SJSA1 (cell line): ENCODE measurements at regions not wholly inside any gene's neighbourhood (a gene's known extent, or its start where the extent isn't known, plus 50 kb on each side); places are given as distances from the start of the nearest gene placed in this dataset.

Experiments used
- DNase-seq, 2 experiments: peaks; one replicate each; pipeline ENCODE4 v3.0.0-alpha.2; 2015 to 2020; ENCODE audit warnings: low spot score in 2 of 2, low read depth in 1 of 2
- H3K27ac ChIP-seq: fragments of 250-450 bp; sonication (Bioruptor Pico); 2 replicates; pipeline ENCODE4 v1.5.1; 2020; ENCODE audit warnings: mild to moderate bottlenecking, moderate library complexity
- H3K27me3 ChIP-seq: fragments of 250-450 bp; sonication (Bioruptor Pico); replicated peaks from 2 replicates; pipeline ENCODE4 v1.5.1; 2020; ENCODE audit warnings: mild to moderate bottlenecking, moderate library complexity
- H3K36me3 ChIP-seq: fragments of 250-450 bp; sonication (Bioruptor Pico); 2 replicates; pipeline ENCODE4 v1.5.1; 2020; ENCODE audit warnings: mild to moderate bottlenecking
- H3K4me1 ChIP-seq: fragments of 250-450 bp; sonication (Bioruptor Pico); replicated peaks from 2 replicates; pipeline ENCODE4 v1.6.1; 2021; ENCODE audit warnings: mild to moderate bottlenecking
- H3K4me3 ChIP-seq: fragments of 250-450 bp; sonication (Bioruptor Pico); 2 replicates; pipeline ENCODE4 v1.5.1; 2020; ENCODE audit warnings: mild to moderate bottlenecking
- H3K9me3 ChIP-seq: fragments of 250-450 bp; sonication (Bioruptor Pico); replicated peaks from 2 replicates; pipeline ENCODE4 v1.5.1; 2020; ENCODE audit warnings: mild to moderate bottlenecking

DNA sequence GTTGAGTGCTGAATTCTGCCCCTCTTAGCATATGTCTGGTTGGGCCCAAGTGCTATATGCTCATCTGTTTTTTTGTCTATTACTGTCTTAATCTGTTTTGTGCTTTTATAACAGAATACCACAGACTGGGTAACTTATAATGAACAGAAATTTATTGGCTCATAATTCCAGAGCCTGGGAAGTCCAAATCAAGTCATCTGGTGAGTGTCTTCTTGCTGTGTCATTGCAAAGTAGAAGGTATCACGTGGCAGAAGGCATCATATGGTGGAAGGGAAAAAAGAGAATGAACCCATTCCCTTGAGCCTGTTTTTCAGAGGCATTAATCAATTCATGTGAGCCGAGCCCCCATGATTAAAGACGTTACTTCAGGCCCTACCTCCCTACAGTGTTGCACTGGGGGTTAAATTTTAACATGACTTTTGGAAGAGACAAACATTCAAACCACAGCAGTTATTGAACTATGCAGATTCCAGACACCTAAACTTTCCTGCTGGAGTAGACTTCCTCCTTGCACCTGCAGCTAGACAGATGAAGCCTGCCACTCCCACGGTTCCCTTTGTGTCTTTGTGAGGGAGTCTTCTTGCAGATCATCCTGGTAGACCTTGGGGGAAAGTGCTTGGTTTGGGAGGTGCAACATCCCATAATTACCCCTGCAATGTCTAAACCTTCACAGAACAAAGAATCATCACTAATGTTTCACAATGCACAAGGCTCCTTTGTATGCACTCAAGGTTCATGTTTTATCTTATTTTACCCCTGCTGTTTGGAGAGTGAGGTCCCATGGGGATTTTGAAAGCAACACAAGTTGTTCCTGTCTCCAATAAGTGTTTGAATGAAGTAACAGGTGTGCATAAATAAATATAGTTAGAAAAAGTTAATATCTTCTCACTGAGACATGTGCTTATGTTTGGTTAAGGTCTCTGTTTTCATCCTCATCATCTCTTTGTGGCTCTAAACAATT, 64.7 kb upstream of the XCR1 start:
- no peaks in the 10 kb centered on the region for H3K9me3 ChIP-seq
- peaks cover 9% of the 10 kb centered on the region for H3K4me1 ChIP-seq
- no peak for DNase-seq
- no peaks in the 10 kb centered on the region for H3K27me3 ChIP-seq
- no peak overlapping the region for H3K27ac ChIP-seq
- H3K36me3 ChIP-seq = no peaks in the 10 kb centered on the region
- H3K4me3 ChIP-seq = no peak overlapping the region

DNA sequence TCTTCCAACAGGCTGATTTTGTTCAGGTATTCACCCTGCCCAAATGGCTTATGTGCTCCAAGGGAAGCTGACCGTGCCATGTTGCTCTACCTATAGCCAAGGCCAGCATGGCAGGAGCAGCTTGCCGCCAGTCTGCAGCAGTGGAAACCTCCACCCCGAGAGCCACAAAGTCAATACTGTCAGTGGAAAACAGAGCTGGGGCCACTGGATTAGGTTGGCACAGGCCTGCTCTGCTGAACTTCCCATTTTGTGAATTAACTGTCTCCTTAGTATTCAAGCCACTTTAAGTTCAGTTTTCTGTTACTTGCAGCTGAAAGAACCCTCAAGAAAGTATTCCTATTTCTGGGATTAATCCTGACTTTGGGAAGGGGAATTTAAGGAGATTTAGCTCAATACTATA, 63.8 kb upstream of the XCR1 start:
- DNase-seq = no peak
- Histone ChIP-seq H3K4me3 (no peak overlapping the region), H3K4me1 (peaks cover 9% of the 10 kb centered on the region), H3K9me3 (no peaks in the 10 kb centered on the region), H3K27me3 (no peaks in the 10 kb centered on the region), H3K36me3 (no peaks in the 10 kb centered on the region), H3K27ac (no peak overlapping the region)

DNA sequence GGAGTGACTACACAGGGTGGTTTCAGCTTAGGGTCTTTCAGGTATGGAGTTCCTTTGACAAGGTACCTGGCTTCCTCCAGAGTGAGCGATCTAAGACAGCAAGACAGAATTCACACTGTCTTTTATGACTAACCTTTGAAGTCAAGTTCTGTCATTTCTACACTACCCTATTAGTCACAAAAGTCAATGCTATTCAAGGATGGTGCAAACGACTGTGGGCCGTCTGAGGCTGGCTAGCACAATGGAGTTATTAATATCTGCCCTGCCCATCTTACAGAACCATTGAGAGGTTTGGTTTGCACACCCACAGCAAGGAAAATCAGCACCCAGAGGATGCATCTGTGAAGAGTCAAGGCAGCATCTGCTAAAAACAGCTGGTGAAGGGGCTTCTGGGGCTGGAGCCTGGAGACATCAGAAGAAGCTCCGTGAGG, 62.9 kb upstream of the XCR1 start:
- no peak for DNase-seq
- Histone ChIP-seq H3K27ac (no peak overlapping the region), H3K4me1 (peaks cover 9% of the 10 kb centered on the region), H3K27me3 (no peaks in the 10 kb centered on the region), H3K4me3 (no peak overlapping the region), H3K36me3 (no peaks in the 10 kb centered on the region), H3K9me3 (no peaks in the 10 kb centered on the region)

- H3K27ac ChIP-seq = no peak overlapping the region
- peak; percentile 14 to 52 for DNase-seq
Observed at GRCh38 chr3:46089237-46090011, 62.1 kb upstream of the XCR1 start.

DNA sequence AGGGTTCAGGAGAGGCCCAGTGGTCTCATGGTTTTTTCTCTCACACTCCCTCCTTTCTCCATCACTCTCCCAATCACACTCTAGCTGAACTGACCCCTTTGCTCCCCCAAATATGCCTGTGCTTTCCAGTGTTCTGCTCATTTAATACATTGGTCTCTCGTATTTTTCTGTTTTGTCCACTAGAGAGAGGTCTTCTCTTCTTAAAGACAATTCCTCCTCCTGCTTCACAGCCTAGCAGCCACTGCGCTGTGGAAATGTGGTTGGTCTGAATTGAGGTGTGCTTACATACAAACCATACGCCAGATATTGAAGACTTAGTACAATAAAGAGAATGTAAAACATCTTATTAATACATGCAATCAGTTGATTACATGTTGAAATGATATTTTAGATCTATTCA, 60.6 kb upstream of the XCR1 start:
- H3K4me1 ChIP-seq = peaks cover 9% of the 10 kb centered on the region
- peak in 1 of 2 experiments; percentile 32 for DNase-seq
- no peak overlapping the region for H3K27ac ChIP-seq
- H3K27me3 ChIP-seq = no peaks in the 10 kb centered on the region
- H3K4me3 ChIP-seq = no peak overlapping the region
- no peaks in the 10 kb centered on the region for H3K9me3 ChIP-seq
- H3K36me3 ChIP-seq = no peaks in the 10 kb centered on the region

More at GRCh38 chr3:46089237-46090011, 62.1 kb upstream of the XCR1 start:
- H3K27me3 ChIP-seq = no peaks in the 10 kb centered on the region
- no peaks in the 10 kb centered on the region for H3K36me3 ChIP-seq
- H3K9me3 ChIP-seq = no peaks in the 10 kb centered on the region
- peaks cover 9% of the 10 kb centered on the region for H3K4me1 ChIP-seq
- H3K4me3 ChIP-seq = no peak overlapping the region

- no peaks in the 10 kb centered on the region for H3K27me3 ChIP-seq
- no peak overlapping the region for H3K27ac ChIP-seq
- no peaks in the 10 kb centered on the region for H3K9me3 ChIP-seq
- H3K4me1 ChIP-seq = peaks cover 9% of the 10 kb centered on the region
- DNase-seq = no peak
- no peak overlapping the region for H3K4me3 ChIP-seq
- H3K36me3 ChIP-seq = no peaks in the 10 kb centered on the region
Observed at GRCh38 chr3:46086986-46087385, 59.7 kb upstream of the XCR1 start.

DNA sequence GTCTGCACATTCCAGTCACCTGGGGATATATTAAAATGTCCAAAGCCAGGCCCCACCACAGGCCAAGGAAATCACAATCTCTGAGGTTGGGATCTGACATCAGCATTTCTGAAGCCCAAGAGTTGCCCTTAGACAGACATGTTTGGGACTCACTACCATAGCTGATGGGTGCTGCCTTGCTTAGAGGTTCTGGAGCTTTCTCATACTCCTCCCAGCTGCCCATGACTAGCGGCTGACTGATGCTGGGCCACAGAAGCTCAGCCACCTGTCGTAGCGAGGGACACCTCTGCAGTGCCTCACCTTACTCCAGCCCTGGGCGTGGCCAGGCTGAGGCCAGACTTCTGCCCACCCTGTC, 58.8 kb upstream of the XCR1 start:
- H3K4me1 ChIP-seq = peaks cover 9% of the 10 kb centered on the region
- H3K36me3 ChIP-seq = no peaks in the 10 kb centered on the region
- no peaks in the 10 kb centered on the region for H3K9me3 ChIP-seq
- no peak overlapping the region for H3K27ac ChIP-seq
- H3K27me3 ChIP-seq = no peaks in the 10 kb centered on the region
- no peak for DNase-seq
- H3K4me3 ChIP-seq = no peak overlapping the region

- Histone ChIP-seq H3K27me3 (no peaks in the 10 kb centered on the region), H3K9me3 (no peaks in the 10 kb centered on the region), H3K27ac (no peak overlapping the region), H3K36me3 (no peaks in the 10 kb centered on the region), H3K4me3 (no peak overlapping the region), H3K4me1 (peaks cover 9% of the 10 kb centered on the region)
- DNase-seq = no peak
Observed at GRCh38 chr3:46085421-46086082, 58.3 kb upstream of the XCR1 start.

DNA sequence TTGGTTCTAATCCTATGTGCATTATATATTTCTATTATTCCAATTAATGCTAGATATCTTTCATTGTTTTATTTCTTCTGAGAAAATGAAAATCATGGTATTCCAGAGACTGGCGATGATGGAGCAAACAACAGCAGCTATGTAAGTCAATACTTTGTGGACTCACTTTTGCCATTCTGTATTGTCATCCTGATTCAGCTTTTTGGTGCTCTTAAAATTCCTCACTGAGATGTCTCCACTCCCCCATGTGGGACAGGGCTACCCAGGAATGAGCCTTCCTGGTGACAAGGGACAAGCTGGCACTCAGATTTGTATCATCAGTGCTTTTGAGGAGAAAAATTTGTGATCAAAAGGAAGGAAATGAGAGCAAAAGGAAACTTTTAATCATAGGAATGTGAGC, 56.7 kb upstream of the XCR1 start:
- Histone ChIP-seq H3K27ac (no peak overlapping the region), H3K27me3 (no peaks in the 10 kb centered on the region), H3K4me1 (peaks cover under 1% of the 10 kb centered on the region; the same call in 1 of the 2 replicates), H3K36me3 (no peaks in the 10 kb centered on the region), H3K9me3 (no peaks in the 10 kb centered on the region), H3K4me3 (no peak overlapping the region)
- DNase-seq = no peak

- no peaks in the 10 kb centered on the region for H3K4me1 ChIP-seq
Observed at GRCh38 chr3:46082849-46083248, 55.6 kb upstream of the XCR1 start.

GRCh38 chr3:46082021-46082420, 54.7 kb upstream of the XCR1 start:
- H3K9me3 ChIP-seq = no peaks in the 10 kb centered on the region
- H3K27ac ChIP-seq = no peak overlapping the region
- no peaks in the 10 kb centered on the region for H3K4me1 ChIP-seq
- H3K36me3 ChIP-seq = no peaks in the 10 kb centered on the region
- no peaks in the 10 kb centered on the region for H3K27me3 ChIP-seq
- H3K4me3 ChIP-seq = no peak overlapping the region
- no peak for DNase-seq

More at GRCh38 chr3:46082849-46083248, 55.6 kb upstream of the XCR1 start:
- Histone ChIP-seq H3K36me3 (no peaks in the 10 kb centered on the region), H3K9me3 (no peaks in the 10 kb centered on the region), H3K4me3 (no peak overlapping the region), H3K27ac (no peak overlapping the region), H3K27me3 (no peaks in the 10 kb centered on the region)
- DNase-seq = no peak

GRCh38 chr3:46080969-46081345, 53.7 kb upstream of the XCR1 start:
- Histone ChIP-seq H3K36me3 (no peaks in the 10 kb centered on the region), H3K27me3 (no peaks in the 10 kb centered on the region), H3K9me3 (no peaks in the 10 kb centered on the region), H3K27ac (no peak overlapping the region), H3K4me1 (no peaks in the 10 kb centered on the region), H3K4me3 (no peak overlapping the region)
- DNase-seq = no peak

GRCh38 chr3:46080124-46080968, 53.1 kb upstream of the XCR1 start:
- no peaks in the 10 kb centered on the region for H3K36me3 ChIP-seq
- no peaks in the 10 kb centered on the region for H3K27me3 ChIP-seq
- H3K27ac ChIP-seq = no peak overlapping the region
- no peak for DNase-seq
- H3K4me3 ChIP-seq = no peak overlapping the region
- H3K4me1 ChIP-seq = no peaks in the 10 kb centered on the region
- H3K9me3 ChIP-seq = no peaks in the 10 kb centered on the region
